B cell (primary cell): ENCODE measurements at regions not wholly inside any gene's neighbourhood (a gene's known extent, or its start where the extent isn't known, plus 50 kb on each side); places are given as distances from the start of the nearest gene placed in this dataset.

Experiments
- ATAC-seq: fragments of 200-7000 bp; cut with Tn5 transposase; one replicate; pipeline ENCODE4 v1.10.0; 2021; ENCODE audit warnings: low read depth, mild to moderate bottlenecking, moderate number of reproducible peaks, moderate library complexity
- CTCF ChIA-PET: fragments of 350-600 bp; sonication (Branson Sonifier 250); formaldehyde crosslinking; loops from one replicate; lab custom pipeline; 2021; ENCODE audit warnings: antibody characterized with exemption, inconsistent platforms; lab: Charles Lee
- POLR2A ChIA-PET: fragments of 350-600 bp; sonication (Branson Sonifier 250); formaldehyde crosslinking; loops from one replicate; lab custom pipeline; 2021; ENCODE audit warnings: antibody characterized with exemption; lab: Charles Lee
- DNase-seq: peaks from one replicate; pipeline ENCODE4 v3.0.0; 2013
- H2AFZ ChIP-seq: 2 replicates; pipeline ENCODE4 v1.6.1; 2012; ENCODE audit warnings: mild to moderate bottlenecking, low read depth, low read length; ENCODE audit not compliant: insufficient read depth, poor library complexity, severe bottlenecking
- H3K27ac ChIP-seq, 2 donors: 1 replicate in 1 of 2; 2 replicates in 1 of 2; pipeline ENCODE4 v1.5.1; 2012 to 2013; ENCODE audit warnings: low read length in 2 of 2, mild to moderate bottlenecking in 2 of 2, moderate library complexity in 1 of 2
- H3K27me3 ChIP-seq, 4 experiments: fragments of 200-600 bp in 1 of 4; sonication (generic) in 1 of 4; replicated peaks in 1 of 4; 1 replicate in 2 of 4; 2 replicates in 2 of 4; pipeline versions ENCODE4 v1.6.1 to v1.7.0; 2013 to 2016; ENCODE audit warnings: low read length in 3 of 4, mild to moderate bottlenecking in 2 of 4, mixed read lengths in 1 of 4, moderate library complexity in 1 of 4; ENCODE audit not compliant: insufficient read depth in 4 of 4, control insufficient read depth in 3 of 4; ENCODE audit errors: control extremely low read depth in 1 of 4
- H3K36me3 ChIP-seq, 2 experiments: replicated peaks in 1 of 2; 1 replicate in 1 of 2; 2 replicates in 1 of 2; pipeline versions ENCODE4 v1.6.1 to v1.7.1; 2013; ENCODE audit warnings: low read length in 1 of 2; ENCODE audit not compliant: insufficient read depth in 2 of 2, control insufficient read depth in 1 of 2; ENCODE audit errors: control extremely low read depth in 1 of 2, extremely low read depth in 1 of 2
- H3K4me1 ChIP-seq, 2 donors: fragments of 200-600 bp in 1 of 2; sonication (generic) in 1 of 2; 1 replicate in 1 of 2; 2 replicates in 1 of 2; pipeline versions ENCODE4 v1.5.1 to v1.6.1; 2013 to 2017; ENCODE audit warnings: low read length in 2 of 2; ENCODE audit not compliant: control insufficient read depth in 2 of 2, insufficient read depth in 2 of 2
- H3K4me2 ChIP-seq: replicated peaks from 2 replicates; pipeline ENCODE3; 2012; ENCODE audit warnings: mild to moderate bottlenecking, low read depth, low read length; ENCODE audit not compliant: poor library complexity, severe bottlenecking
- H3K4me3 ChIP-seq, 5 experiments: fragments of 200-600 bp in 1 of 5; sonication (generic) in 1 of 5; 1 replicate in 3 of 5; 2 replicates in 2 of 5; pipeline versions ENCODE4 v1.5.1 to v1.7.0; 2011 to 2016; ENCODE audit warnings: low read length in 4 of 5, mild to moderate bottlenecking in 4 of 5, low read depth in 2 of 5, control low read depth in 1 of 5, moderate library complexity in 1 of 5; ENCODE audit not compliant: insufficient read depth in 1 of 5; ENCODE audit errors: control extremely low read depth in 1 of 5, extremely low read depth in 1 of 5
- H3K79me2 ChIP-seq: fragments of 200-600 bp; sonication (generic); one replicate; pipeline ENCODE4 v1.6.0; 2016; ENCODE audit warnings: low read length; ENCODE audit not compliant: control insufficient read depth, insufficient read depth
- H3K9ac ChIP-seq: fragments of 200-600 bp; sonication (generic); 2 replicates; pipeline ENCODE4 v1.6.1; 2017; ENCODE audit warnings: mild to moderate bottlenecking, low read length, moderate library complexity
- H3K9me3 ChIP-seq, 3 donors: one replicate each; pipeline versions ENCODE4 v1.6.1 to v1.7.1; 2013; ENCODE audit warnings: low read length in 2 of 3; ENCODE audit not compliant: control insufficient read depth in 2 of 3, insufficient read depth in 1 of 3; ENCODE audit errors: control extremely low read depth in 1 of 3
- H4K20me1 ChIP-seq: 2 replicates; pipeline ENCODE4 v1.6.0; 2012; ENCODE audit warnings: mild to moderate bottlenecking, low read length; ENCODE audit not compliant: insufficient read depth, control insufficient read depth, poor library complexity, severe bottlenecking
- H3K27ac Mint-ChIP-seq: one replicate; pipeline ENCODE4 v1.8.0; 2021; ENCODE audit warnings: mixed read lengths
- H3K27me3 Mint-ChIP-seq: one replicate; pipeline ENCODE4 v1.8.0; 2021; ENCODE audit warnings: mixed read lengths
- H3K4me1 Mint-ChIP-seq: one replicate; pipeline ENCODE4 v1.8.0; 2021; ENCODE audit warnings: mixed read lengths
- H3K4me3 Mint-ChIP-seq: one replicate; pipeline ENCODE4 v1.8.0; 2021; ENCODE audit warnings: mixed read lengths
- H3K9me3 Mint-ChIP-seq: one replicate; pipeline ENCODE4 v1.8.0; 2022; ENCODE audit warnings: mixed read lengths; ENCODE audit not compliant: insufficient read depth
- CTCF ChIP-seq: fragments of 200-600 bp; IDR thresholded peaks from one replicate; pipeline ENCODE4 v1.8.0; 2022; ENCODE audit warnings: antibody characterized with exemption, mild to moderate bottlenecking
- EZH2 ChIP-seq: IDR thresholded peaks from 2 replicates; pipeline ENCODE4 v1.6.1; 2012; ENCODE audit warnings: borderline replicate concordance, low read depth, mild to moderate bottlenecking, moderate library complexity, low read length; ENCODE audit not compliant: insufficient read depth, poor library complexity, severe bottlenecking
- WGBS: methylation state at CpG from one replicate; pipeline ENCODE4 v1.1.5; 2013; ENCODE audit warnings: missing lambda C conversion rate; ENCODE audit not compliant: insufficient coverage; 5-methylcytosine and 5-hydroxymethylcytosine counted together
- intact Hi-C: fragments of 100-400 bp; cut with micrococcal nuclease; formaldehyde crosslinking; loops from one replicate; pipeline ENCODE4 v1.10.0; 2022

GRCh38 chr14:97336816-97337215, 539.6 kb downstream of the VRK1 start:
- Histone ChIP-seq H3K27me3 (no peaks in the 10 kb centered on the region), H3K4me3 (no peak overlapping the region), H3K9me3 (no peaks in the 10 kb centered on the region), H3K4me2 (no peak overlapping the region), H3K27ac (no peak overlapping the region), H3K9ac (no peak overlapping the region), H3K79me2 (no peaks in the 10 kb centered on the region), H3K4me1 (no peaks in the 10 kb centered on the region), H3K36me3 (no peaks in the 10 kb centered on the region), H4K20me1 (no peaks in the 10 kb centered on the region), H2AFZ (no peak overlapping the region)
- POLR2A ChIA-PET: no interaction called here
- intact Hi-C loops: no loop called here
- DNase-seq: no peak
- Mint-ChIP-seq H3K27me3 (no peaks in the 10 kb centered on the region), H3K4me3 (no peak overlapping the region), H3K9me3 (peaks cover 8% of the 10 kb centered on the region), H3K27ac (no peak overlapping the region), H3K4me1 (no peaks in the 10 kb centered on the region)
- no peak for ATAC-seq
- WGBS: 94% methylated on average over 5 of the region's 5 CpGs
- CTCF ChIA-PET: no interaction called here
- TF ChIP-seq CTCF: no peak
- TF ChIP-seq EZH2: no peak

DNA sequence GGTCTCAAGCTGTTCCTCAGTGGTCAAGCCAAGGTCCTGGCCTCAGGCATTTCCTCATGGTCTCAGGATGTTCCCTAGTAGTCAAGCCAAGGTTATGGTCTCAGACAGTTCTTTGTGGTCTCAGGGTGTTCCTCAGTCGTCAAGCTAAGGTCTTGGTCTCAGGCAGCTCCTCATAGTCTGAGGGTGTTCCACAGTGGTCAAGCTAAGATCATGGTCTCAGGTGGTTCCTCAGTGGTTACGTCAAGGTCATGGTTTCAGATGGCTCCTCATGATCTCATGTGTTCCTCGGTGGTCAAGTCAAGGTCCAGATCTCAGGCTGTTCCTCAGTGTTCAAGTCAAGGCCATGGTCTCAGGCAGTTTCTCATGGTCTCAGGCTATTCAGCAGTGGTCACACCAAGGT, 540.1 kb downstream of the VRK1 start:
- TF ChIP-seq CTCF (no peak), EZH2 (no peak)

More for the DNA sequence above, 540.1 kb downstream of the VRK1 start:
- WGBS: 91% methylated on average over 3 of the region's 3 CpGs
- ATAC-seq (no peak), DNase-seq (no peak)
- Histone ChIP-seq H3K4me1 (no peaks in the 10 kb centered on the region), H3K4me2 (no peak overlapping the region), H2AFZ (no peak overlapping the region), H3K9ac (no peak overlapping the region), H4K20me1 (no peaks in the 10 kb centered on the region), H3K27ac (no peak overlapping the region), H3K9me3 (no peaks in the 10 kb centered on the region), H3K4me3 (no peak overlapping the region), H3K36me3 (no peaks in the 10 kb centered on the region), H3K79me2 (no peaks in the 10 kb centered on the region), H3K27me3 (no peaks in the 10 kb centered on the region)
- Mint-ChIP-seq H3K27ac (no peak overlapping the region), H3K4me3 (no peak overlapping the region), H3K4me1 (no peaks in the 10 kb centered on the region), H3K9me3 (peaks cover 8% of the 10 kb centered on the region), H3K27me3 (no peaks in the 10 kb centered on the region)
- ChIA-PET CTCF (no interaction called here), POLR2A (no interaction called here)
- intact Hi-C loops: no loop called here
